ENCODE measurements at regions not wholly inside any gene's neighbourhood (a gene's known extent, or its start where the extent isn't known, plus 50 kb on each side); places are given as distances from the start of the nearest gene placed in this dataset.

- TF ChIP-seq CTCF (optimal IDR thresholded peaks at IDR 0.05 in 1 of 3, IDR thresholded peaks at IDR 0.05 in 1 of 3, conservative IDR thresholded peaks at IDR 0.05 in 1 of 3; ENCODE audit: extremely low read depth in 1 of 3, insufficient read depth in 2 of 3, low read length in 3 of 3) (no peak), EZH2 (IDR thresholded peaks at IDR 0.05; ENCODE audit: low read length) (no peak)
Observed at GRCh38 chr3:104362319-104362718, 1004.4 kb upstream of the ALCAM start.
